ENCODE measurements at regions not wholly inside any gene's neighbourhood (a gene's known extent, or its start where the extent isn't known, plus 50 kb on each side); places are given as distances from the start of the nearest gene placed in this dataset.

DNA sequence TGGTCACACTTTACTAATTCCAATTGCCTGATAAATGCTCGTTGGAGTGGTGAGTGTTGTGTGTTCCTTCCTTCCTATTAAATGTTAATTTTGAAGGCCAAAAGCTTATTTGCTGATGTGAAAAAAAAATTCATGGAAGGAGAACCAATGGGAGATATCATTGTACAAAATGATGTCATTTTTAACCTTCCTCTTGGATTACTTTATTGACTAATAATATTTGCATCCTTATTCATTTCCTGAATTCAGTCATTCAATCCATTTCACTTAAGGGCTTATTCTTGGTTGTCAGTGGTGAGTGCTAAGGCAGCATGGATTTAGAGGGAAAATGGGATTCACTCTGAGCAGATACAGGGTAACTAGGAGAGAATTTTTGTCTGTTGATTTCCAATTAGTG is 216.0 kb upstream of the HTR2A start:
- TF ChIP-seq, protein P1, sequence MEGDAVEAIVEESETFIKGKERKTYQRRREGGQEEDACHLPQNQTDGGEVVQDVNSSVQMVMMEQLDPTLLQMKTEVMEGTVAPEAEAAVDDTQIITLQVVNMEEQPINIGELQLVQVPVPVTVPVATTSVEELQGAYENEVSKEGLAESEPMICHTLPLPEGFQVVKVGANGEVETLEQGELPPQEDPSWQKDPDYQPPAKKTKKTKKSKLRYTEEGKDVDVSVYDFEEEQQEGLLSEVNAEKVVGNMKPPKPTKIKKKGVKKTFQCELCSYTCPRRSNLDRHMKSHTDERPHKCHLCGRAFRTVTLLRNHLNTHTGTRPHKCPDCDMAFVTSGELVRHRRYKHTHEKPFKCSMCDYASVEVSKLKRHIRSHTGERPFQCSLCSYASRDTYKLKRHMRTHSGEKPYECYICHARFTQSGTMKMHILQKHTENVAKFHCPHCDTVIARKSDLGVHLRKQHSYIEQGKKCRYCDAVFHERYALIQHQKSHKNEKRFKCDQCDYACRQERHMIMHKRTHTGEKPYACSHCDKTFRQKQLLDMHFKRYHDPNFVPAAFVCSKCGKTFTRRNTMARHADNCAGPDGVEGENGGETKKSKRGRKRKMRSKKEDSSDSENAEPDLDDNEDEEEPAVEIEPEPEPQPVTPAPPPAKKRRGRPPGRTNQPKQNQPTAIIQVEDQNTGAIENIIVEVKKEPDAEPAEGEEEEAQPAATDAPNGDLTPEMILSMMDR (IDR thresholded peaks at IDR 0.05; ENCODE audit: poor library complexity, severe bottlenecking): no peak
- TF ChIP-seq, protein P2, sequence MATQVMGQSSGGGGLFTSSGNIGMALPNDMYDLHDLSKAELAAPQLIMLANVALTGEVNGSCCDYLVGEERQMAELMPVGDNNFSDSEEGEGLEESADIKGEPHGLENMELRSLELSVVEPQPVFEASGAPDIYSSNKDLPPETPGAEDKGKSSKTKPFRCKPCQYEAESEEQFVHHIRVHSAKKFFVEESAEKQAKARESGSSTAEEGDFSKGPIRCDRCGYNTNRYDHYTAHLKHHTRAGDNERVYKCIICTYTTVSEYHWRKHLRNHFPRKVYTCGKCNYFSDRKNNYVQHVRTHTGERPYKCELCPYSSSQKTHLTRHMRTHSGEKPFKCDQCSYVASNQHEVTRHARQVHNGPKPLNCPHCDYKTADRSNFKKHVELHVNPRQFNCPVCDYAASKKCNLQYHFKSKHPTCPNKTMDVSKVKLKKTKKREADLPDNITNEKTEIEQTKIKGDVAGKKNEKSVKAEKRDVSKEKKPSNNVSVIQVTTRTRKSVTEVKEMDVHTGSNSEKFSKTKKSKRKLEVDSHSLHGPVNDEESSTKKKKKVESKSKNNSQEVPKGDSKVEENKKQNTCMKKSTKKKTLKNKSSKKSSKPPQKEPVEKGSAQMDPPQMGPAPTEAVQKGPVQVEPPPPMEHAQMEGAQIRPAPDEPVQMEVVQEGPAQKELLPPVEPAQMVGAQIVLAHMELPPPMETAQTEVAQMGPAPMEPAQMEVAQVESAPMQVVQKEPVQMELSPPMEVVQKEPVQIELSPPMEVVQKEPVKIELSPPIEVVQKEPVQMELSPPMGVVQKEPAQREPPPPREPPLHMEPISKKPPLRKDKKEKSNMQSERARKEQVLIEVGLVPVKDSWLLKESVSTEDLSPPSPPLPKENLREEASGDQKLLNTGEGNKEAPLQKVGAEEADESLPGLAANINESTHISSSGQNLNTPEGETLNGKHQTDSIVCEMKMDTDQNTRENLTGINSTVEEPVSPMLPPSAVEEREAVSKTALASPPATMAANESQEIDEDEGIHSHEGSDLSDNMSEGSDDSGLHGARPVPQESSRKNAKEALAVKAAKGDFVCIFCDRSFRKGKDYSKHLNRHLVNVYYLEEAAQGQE (IDR thresholded peaks at IDR 0.05; ENCODE audit: borderline replicate concordance): no peak
- TF ChIP-seq POLR2AphosphoS5 (IDR thresholded peaks at IDR 0.05) (no peak), MXI1 (conservative IDR thresholded peaks at IDR 0.05; ENCODE audit: poor library complexity, severe bottlenecking) (no peak), EZH2 (IDR thresholded peaks at IDR 0.05; ENCODE audit: borderline replicate concordance, insufficient read depth, low read length, poor library complexity, severe bottlenecking) (no peak), TAF1 (IDR thresholded peaks at IDR 0.05; ENCODE audit: low read depth) (no peak)

All from neural cell (in vitro differentiated cells).